ENCODE measurements at regions not wholly inside any gene's neighbourhood (a gene's known extent, or its start where the extent isn't known, plus 50 kb on each side); places are given as distances from the start of the nearest gene placed in this dataset.

DNA sequence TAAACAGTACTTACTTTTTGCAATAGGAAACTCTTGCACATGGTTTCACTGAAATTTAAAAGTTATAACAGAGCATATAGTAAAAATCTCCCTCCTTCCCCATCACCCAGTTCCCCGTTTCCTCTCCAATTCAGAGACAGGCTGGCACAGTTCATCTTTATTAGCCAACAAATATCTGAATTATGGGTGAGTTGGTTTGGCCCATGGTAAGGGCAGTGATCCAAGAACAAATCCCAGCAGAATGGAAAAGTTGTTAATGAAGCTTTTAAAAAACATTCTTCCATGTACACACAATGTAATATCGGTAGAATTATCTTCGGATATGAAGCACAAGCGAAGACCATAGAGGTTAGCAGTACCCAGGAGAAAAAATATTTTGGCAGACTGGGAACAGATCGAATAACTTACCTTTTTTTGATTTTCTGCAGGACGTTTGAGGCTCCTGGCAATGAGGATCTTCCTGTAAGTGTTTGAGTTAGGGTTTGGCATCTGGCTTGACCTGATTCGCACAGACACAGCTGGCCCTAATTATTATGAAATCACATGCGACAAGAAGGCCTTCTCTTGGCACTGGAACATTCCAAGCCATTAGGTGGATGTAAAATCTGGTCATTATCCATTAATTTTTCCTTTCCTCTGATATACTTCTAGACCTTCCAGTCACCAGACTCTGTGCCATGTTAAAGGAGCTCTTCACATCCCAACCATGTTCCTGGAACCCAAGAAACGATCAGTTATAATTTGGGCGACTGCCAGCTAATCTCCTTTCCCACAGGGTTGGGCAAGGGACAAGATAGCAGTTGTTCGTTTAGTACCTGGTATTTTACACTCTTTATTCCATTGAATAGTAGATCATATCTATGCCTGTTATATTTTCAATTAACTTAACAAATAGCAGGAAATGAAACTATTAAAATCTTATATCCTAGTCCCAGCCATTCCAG, 139.4 kb upstream of the TSC22D1 start:
- Histone ChIP-seq H3K27ac (ENCODE audit: low read length) (no peak overlapping the region), H3K4me1 (ENCODE audit: control insufficient read depth, insufficient read depth, low read length) (peaks cover 6% of the 10 kb centered on the region; the same call in 1 of the 2 replicates), H3K9me3 (ENCODE audit: control insufficient read depth, insufficient read depth, low read depth, low read length) (no peaks in the 10 kb centered on the region), H3K36me3 (ENCODE audit: control insufficient read depth, insufficient read depth, low read length) (no peaks in the 10 kb centered on the region), H3K4me3 (ENCODE audit: low read depth in 2 of 2, low read length in 2 of 2) (no peak overlapping the region), H3K27me3 (ENCODE audit: control insufficient read depth, insufficient read depth, low read length) (no peaks in the 10 kb centered on the region)
- DNase-seq (ENCODE audit: low read depth, low spot score): no peak
- in situ Hi-C loops (cut with HindIII; ENCODE audit: low pct_unique_long_range_greater_than_20kb, low sequenced_read_pairs): no loop called here
- intact Hi-C loops (cut with micrococcal nuclease; ENCODE audit: unreplicated experiment): no loop called here
- TF ChIP-seq, protein P1, sequence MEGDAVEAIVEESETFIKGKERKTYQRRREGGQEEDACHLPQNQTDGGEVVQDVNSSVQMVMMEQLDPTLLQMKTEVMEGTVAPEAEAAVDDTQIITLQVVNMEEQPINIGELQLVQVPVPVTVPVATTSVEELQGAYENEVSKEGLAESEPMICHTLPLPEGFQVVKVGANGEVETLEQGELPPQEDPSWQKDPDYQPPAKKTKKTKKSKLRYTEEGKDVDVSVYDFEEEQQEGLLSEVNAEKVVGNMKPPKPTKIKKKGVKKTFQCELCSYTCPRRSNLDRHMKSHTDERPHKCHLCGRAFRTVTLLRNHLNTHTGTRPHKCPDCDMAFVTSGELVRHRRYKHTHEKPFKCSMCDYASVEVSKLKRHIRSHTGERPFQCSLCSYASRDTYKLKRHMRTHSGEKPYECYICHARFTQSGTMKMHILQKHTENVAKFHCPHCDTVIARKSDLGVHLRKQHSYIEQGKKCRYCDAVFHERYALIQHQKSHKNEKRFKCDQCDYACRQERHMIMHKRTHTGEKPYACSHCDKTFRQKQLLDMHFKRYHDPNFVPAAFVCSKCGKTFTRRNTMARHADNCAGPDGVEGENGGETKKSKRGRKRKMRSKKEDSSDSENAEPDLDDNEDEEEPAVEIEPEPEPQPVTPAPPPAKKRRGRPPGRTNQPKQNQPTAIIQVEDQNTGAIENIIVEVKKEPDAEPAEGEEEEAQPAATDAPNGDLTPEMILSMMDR (IDR thresholded peaks at IDR 0.05): no peak
- TF ChIP-seq POLR2AphosphoS5 (IDR thresholded peaks at IDR 0.05; ENCODE audit: low read depth, low read length) (no peak), TCF7L2 (IDR thresholded peaks at IDR 0.05; ENCODE audit: low read depth, low read length) (no peak), SIN3A (IDR thresholded peaks at IDR 0.05; ENCODE audit: borderline replicate concordance, insufficient read depth, low read depth, low read length) (no peak)
- TF ChIP-seq, protein P2, sequence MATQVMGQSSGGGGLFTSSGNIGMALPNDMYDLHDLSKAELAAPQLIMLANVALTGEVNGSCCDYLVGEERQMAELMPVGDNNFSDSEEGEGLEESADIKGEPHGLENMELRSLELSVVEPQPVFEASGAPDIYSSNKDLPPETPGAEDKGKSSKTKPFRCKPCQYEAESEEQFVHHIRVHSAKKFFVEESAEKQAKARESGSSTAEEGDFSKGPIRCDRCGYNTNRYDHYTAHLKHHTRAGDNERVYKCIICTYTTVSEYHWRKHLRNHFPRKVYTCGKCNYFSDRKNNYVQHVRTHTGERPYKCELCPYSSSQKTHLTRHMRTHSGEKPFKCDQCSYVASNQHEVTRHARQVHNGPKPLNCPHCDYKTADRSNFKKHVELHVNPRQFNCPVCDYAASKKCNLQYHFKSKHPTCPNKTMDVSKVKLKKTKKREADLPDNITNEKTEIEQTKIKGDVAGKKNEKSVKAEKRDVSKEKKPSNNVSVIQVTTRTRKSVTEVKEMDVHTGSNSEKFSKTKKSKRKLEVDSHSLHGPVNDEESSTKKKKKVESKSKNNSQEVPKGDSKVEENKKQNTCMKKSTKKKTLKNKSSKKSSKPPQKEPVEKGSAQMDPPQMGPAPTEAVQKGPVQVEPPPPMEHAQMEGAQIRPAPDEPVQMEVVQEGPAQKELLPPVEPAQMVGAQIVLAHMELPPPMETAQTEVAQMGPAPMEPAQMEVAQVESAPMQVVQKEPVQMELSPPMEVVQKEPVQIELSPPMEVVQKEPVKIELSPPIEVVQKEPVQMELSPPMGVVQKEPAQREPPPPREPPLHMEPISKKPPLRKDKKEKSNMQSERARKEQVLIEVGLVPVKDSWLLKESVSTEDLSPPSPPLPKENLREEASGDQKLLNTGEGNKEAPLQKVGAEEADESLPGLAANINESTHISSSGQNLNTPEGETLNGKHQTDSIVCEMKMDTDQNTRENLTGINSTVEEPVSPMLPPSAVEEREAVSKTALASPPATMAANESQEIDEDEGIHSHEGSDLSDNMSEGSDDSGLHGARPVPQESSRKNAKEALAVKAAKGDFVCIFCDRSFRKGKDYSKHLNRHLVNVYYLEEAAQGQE (IDR thresholded peaks at IDR 0.05; ENCODE audit: insufficient read depth in 1 of 2, low read depth in 2 of 2, low read length in 1 of 2): no peak
- ChIA-PET POLR2A (no interaction called here), CTCF (interaction anchor here (0.6 kb wide), 1 partner anchor 10 kb away, joined by 3 read pairs; no protein-coding TSS in a partner anchor)
- ATAC-seq: no peak
- no TSS peak for BruUV-seq (replicated peaks)

DNA sequence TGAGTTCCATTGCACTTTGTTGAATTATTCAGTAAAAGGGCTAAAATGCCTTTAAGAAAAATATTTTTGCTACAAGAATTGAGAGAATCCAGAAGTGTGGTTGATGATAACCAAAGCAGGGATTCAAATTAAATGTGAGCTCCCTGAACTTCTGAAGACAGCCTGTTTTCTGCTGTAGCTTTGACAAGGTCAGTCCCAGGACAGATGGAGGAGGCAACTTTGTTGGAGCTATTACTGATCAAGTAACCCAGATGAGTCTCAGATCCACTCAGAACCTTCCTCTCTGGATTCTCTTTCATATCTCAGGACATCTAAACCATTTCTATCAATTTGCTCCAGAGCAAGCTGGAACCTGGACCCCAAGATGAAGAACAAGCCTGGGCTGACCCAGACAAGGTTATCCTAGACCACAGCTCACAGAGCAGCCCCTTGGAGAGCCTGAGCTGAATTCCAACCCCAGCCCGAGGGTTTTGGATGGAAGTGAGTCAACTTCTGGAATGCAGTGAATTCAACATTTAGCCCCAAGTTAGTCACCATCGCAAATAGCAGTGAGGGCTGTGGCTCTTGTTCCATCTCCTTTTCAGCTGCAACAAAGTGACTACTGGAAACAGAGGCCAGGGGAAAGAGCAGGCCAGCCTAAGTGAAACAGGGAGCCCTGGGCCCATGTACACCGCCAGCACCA, 137.8 kb upstream of the TSC22D1 start:
- peaks cover 6% of the 10 kb centered on the region; the same call in 1 of the 2 replicates for H3K4me1 ChIP-seq (ENCODE audit: control insufficient read depth, insufficient read depth, low read length)
- no peaks in the 10 kb centered on the region for H3K36me3 ChIP-seq (ENCODE audit: control insufficient read depth, insufficient read depth, low read length)
- intact Hi-C loops (cut with micrococcal nuclease; ENCODE audit: unreplicated experiment): no loop called here
- H3K27ac ChIP-seq (ENCODE audit: low read length): peak overlapping the region; percentile 39; the same call in 1 of the 2 replicates
- H3K9me3 ChIP-seq (ENCODE audit: control insufficient read depth, insufficient read depth, low read depth, low read length): no peaks in the 10 kb centered on the region
- ChIA-PET CTCF (no interaction called here), POLR2A (no interaction called here)
- ATAC-seq (peak; percentile 91), DNase-seq (ENCODE audit: low read depth, low spot score) (no peak)
- no peak overlapping the region for H3K4me3 ChIP-seq (ENCODE audit: low read depth in 2 of 2, low read length in 2 of 2)
- H3K27me3 ChIP-seq (ENCODE audit: control insufficient read depth, insufficient read depth, low read length): no peaks in the 10 kb centered on the region
- TF ChIP-seq, protein P2 (IDR thresholded peaks at IDR 0.05; ENCODE audit: insufficient read depth in 1 of 2, low read depth in 2 of 2, low read length in 1 of 2): no peak
- in situ Hi-C loops (cut with HindIII; ENCODE audit: low pct_unique_long_range_greater_than_20kb, low sequenced_read_pairs): no loop called here
- no TSS peak for BruUV-seq (replicated peaks)
